Uterus (tissue), 2 donors: ENCODE measurements at regions not wholly inside any gene's neighbourhood (a gene's known extent, or its start where the extent isn't known, plus 50 kb on each side); places are given as distances from the start of the nearest gene placed in this dataset.

Source experiments
- POLR2A ChIP-seq, 2 donors: fragments of 450-650 bp; IDR thresholded peaks; one replicate each; pipeline ENCODE4 v1.6.1; 2016; ENCODE audit warnings: antibody characterized with exemption in 2 of 2, mild to moderate bottlenecking in 1 of 2, moderate library complexity in 1 of 2
- TF ChIP-seq, protein P1 (sequence below), 4 experiments: fragments of 200-600 bp in 2 of 4; fragments of 450-650 bp in 2 of 4; sonication (generic) in 2 of 4; IDR thresholded peaks; one replicate each; pipeline ENCODE4 v1.5.1; 2016 to 2019; ENCODE audit warnings: antibody characterized with exemption in 4 of 4, mild to moderate bottlenecking in 2 of 4, moderate library complexity in 1 of 4

DNA sequence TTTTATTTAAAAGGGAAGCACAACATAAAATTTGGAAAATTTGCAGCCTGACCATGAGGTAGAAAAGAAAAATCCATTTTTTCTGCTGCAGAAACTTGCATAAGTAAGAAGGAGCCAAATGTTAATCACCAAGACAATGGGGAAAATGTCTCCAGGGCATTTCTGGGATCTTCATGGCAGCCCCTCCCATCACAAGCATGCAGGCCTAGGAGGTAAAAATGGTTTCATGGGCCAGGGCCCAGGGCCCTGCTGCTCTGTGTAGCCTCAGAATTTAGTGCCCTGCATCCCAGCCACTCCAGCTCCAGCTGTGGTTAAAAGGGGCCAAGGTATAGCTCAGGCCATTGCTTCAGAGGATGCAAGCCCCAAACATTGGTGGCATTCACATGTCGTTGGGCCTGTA, 735.6 kb downstream of the GALC start:
- no peak for TF ChIP-seq POLR2A (IDR thresholded peaks at IDR 0.05)
- TF ChIP-seq, protein P1, sequence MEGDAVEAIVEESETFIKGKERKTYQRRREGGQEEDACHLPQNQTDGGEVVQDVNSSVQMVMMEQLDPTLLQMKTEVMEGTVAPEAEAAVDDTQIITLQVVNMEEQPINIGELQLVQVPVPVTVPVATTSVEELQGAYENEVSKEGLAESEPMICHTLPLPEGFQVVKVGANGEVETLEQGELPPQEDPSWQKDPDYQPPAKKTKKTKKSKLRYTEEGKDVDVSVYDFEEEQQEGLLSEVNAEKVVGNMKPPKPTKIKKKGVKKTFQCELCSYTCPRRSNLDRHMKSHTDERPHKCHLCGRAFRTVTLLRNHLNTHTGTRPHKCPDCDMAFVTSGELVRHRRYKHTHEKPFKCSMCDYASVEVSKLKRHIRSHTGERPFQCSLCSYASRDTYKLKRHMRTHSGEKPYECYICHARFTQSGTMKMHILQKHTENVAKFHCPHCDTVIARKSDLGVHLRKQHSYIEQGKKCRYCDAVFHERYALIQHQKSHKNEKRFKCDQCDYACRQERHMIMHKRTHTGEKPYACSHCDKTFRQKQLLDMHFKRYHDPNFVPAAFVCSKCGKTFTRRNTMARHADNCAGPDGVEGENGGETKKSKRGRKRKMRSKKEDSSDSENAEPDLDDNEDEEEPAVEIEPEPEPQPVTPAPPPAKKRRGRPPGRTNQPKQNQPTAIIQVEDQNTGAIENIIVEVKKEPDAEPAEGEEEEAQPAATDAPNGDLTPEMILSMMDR (IDR thresholded peaks at IDR 0.05), result no peak
